IMR-90 (cell line): ENCODE measurements at regions not wholly inside any gene's neighbourhood (a gene's known extent, or its start where the extent isn't known, plus 50 kb on each side); places are given as distances from the start of the nearest gene placed in this dataset.

Source experiments
- ATAC-seq: fragments of 200-7000 bp; cut with Tn5 transposase; 2 replicates; pipeline ENCODE4 v1.9.1; 2020; ENCODE audit warnings: low read depth, mild to moderate bottlenecking, moderate library complexity
- BruUV-seq: library from RNA; stranded (reverse); fragments of 400-500 nt; replicated peaks from 2 replicates; lab custom pipeline; 2021; lab: Mats Ljungman, UMichigan
- CTCF ChIA-PET: fragments of 300-600 bp; formaldehyde crosslinking; extraction: SDS; loops from one replicate; lab custom pipeline; 2021; ENCODE audit warnings: antibody characterized with exemption; lab: Yijun Ruan, JAX
- POLR2A ChIA-PET: fragments of 300-600 bp; sonication (Branson Sonifier 250); formaldehyde crosslinking; loops from one replicate; lab custom pipeline; 2022; ENCODE audit warnings: antibody characterized with exemption; ENCODE audit not compliant: unreplicated experiment; lab: Charles Lee
- DNase-seq: peaks from one replicate; pipeline ENCODE4 v3.0.0; 2013
- H2AFZ ChIP-seq: replicated peaks from 2 replicates; pipeline ENCODE3; 2013; ENCODE audit warnings: low read length, mild to moderate bottlenecking; ENCODE audit not compliant: poor library complexity
- H2AK5ac ChIP-seq: 2 replicates; pipeline ENCODE4 v1.6.1; 2013; ENCODE audit warnings: low read depth, low read length, inconsistent platforms
- H2AK9ac ChIP-seq: replicated peaks from 2 replicates; pipeline ENCODE3; 2013; ENCODE audit warnings: mild to moderate bottlenecking, low read depth, low read length, moderate library complexity; ENCODE audit not compliant: poor library complexity
- H2BK120ac ChIP-seq: 2 replicates; pipeline ENCODE4 v1.6.1; 2013; ENCODE audit warnings: low read depth, low read length, inconsistent platforms
- H2BK15ac ChIP-seq: 3 replicates; pipeline ENCODE4 v1.6.1; 2013; ENCODE audit warnings: low read depth, low read length, inconsistent platforms
- H2BK20ac ChIP-seq: 2 replicates; pipeline ENCODE4 v1.6.1; 2013; ENCODE audit warnings: low read depth, mild to moderate bottlenecking, inconsistent platforms, low read length, moderate library complexity
- H2BK5ac ChIP-seq: 2 replicates; pipeline ENCODE4 v1.6.1; 2013; ENCODE audit warnings: mild to moderate bottlenecking, low read depth, low read length, inconsistent platforms; ENCODE audit not compliant: poor library complexity, severe bottlenecking
- H3K14ac ChIP-seq: replicated peaks from 2 replicates; pipeline ENCODE4 v1.6.1; 2013; ENCODE audit warnings: low read depth, low read length, inconsistent platforms
- H3K18ac ChIP-seq: 2 replicates; pipeline ENCODE4 v1.6.1; 2013; ENCODE audit warnings: low read depth, low read length, control low read depth
- H3K23ac ChIP-seq: 2 replicates; pipeline ENCODE4 v1.6.1; 2013; ENCODE audit warnings: low read depth, low read length, inconsistent platforms
- H3K27ac ChIP-seq: 2 replicates; pipeline ENCODE4 v1.5.1; 2013; ENCODE audit warnings: mild to moderate bottlenecking, control low read depth, low read length; ENCODE audit not compliant: insufficient read depth
- H3K27me3 ChIP-seq: 2 replicates; pipeline ENCODE4 v1.6.1; 2013; ENCODE audit warnings: low read length; ENCODE audit not compliant: control insufficient read depth, insufficient read depth
- H3K36me3 ChIP-seq: 2 replicates; pipeline ENCODE4 v1.6.1; 2013; ENCODE audit warnings: low read length, mixed read lengths; ENCODE audit not compliant: control insufficient read depth, insufficient read depth
- H3K4ac ChIP-seq: 2 replicates; pipeline ENCODE4 v1.6.1; 2013; ENCODE audit warnings: low read depth, low read length, inconsistent platforms
- H3K4me1 ChIP-seq: 2 replicates; pipeline ENCODE4 v1.6.1; 2013; ENCODE audit warnings: low read length, mixed read lengths; ENCODE audit not compliant: control insufficient read depth, insufficient read depth
- H3K4me2 ChIP-seq: 2 replicates; pipeline ENCODE4 v1.6.1; 2013; ENCODE audit warnings: low read depth, mild to moderate bottlenecking, control low read depth, low read length, moderate library complexity
- H3K4me3 ChIP-seq: 2 replicates; pipeline ENCODE4 v1.5.1; 2013; ENCODE audit warnings: low read depth, mild to moderate bottlenecking, control low read depth, low read length, moderate library complexity; ENCODE audit not compliant: insufficient read depth
- H3K56ac ChIP-seq: 2 replicates; pipeline ENCODE4 v1.6.1; 2013; ENCODE audit warnings: low read length, inconsistent platforms; ENCODE audit not compliant: insufficient read depth; ENCODE audit errors: extremely low read depth
- H3K79me1 ChIP-seq, 2 experiments: 2 replicates each; pipeline ENCODE4 v1.6.1; 2013; ENCODE audit warnings: low read length in 2 of 2, inconsistent platforms in 1 of 2, low read depth in 1 of 2
- H3K9ac ChIP-seq: 2 replicates; pipeline ENCODE4 v1.6.1; 2013; ENCODE audit warnings: low read depth, low read length, control low read depth
- H3K9me1 ChIP-seq: 2 replicates; pipeline ENCODE4 v1.6.1; 2013; ENCODE audit warnings: low read length, inconsistent platforms; ENCODE audit not compliant: insufficient read depth
- H3K9me3 ChIP-seq: 2 replicates; pipeline ENCODE4 v1.6.1; 2013; ENCODE audit warnings: low read length; ENCODE audit not compliant: control insufficient read depth, insufficient read depth
- H4K20me1 ChIP-seq: 2 replicates; pipeline ENCODE4 v1.6.1; 2013; ENCODE audit warnings: low read length, inconsistent platforms; ENCODE audit not compliant: insufficient read depth
- H4K5ac ChIP-seq: 2 replicates; pipeline ENCODE4 v1.6.1; 2013; ENCODE audit warnings: mild to moderate bottlenecking, low read depth, low read length, control low read depth
- H4K8ac ChIP-seq, 2 experiments: 2 replicates each; pipeline ENCODE4 v1.6.1; 2013; ENCODE audit warnings: low read depth in 2 of 2, low read length in 2 of 2, control low read depth in 1 of 2, inconsistent platforms in 1 of 2
- H4K91ac ChIP-seq: 2 replicates; pipeline ENCODE4 v1.6.1; 2013; ENCODE audit warnings: low read depth, low read length, inconsistent platforms; ENCODE audit not compliant: insufficient read depth
- BHLHE40 ChIP-seq: fragments of 150-350 bp; IDR thresholded peaks from 2 replicates; pipeline ENCODE4 v1.6.1; 2016; ENCODE audit warnings: mild to moderate bottlenecking, low read depth, low read length
- CEBPB ChIP-seq: IDR thresholded peaks from 2 replicates; pipeline ENCODE4 v1.6.1; 2012; ENCODE audit warnings: low read depth, low read length, improper control_type of control experiment
- CHD1 ChIP-seq: IDR thresholded peaks from 2 replicates; pipeline ENCODE4 v1.6.1; 2012; ENCODE audit warnings: low read depth, low read length, improper control_type of control experiment
- CTCF ChIP-seq: conservative IDR thresholded peaks from 2 replicates; pipeline ENCODE4 v1.5.1; 2012; ENCODE audit warnings: mild to moderate bottlenecking, low read depth, low read length, improper control_type of control experiment
- FOS ChIP-seq: fragments of 150-350 bp; IDR thresholded peaks from 2 replicates; pipeline ENCODE4 v1.6.1; 2016; ENCODE audit warnings: low read depth, low read length
- MAFK ChIP-seq: IDR thresholded peaks from 2 replicates; pipeline ENCODE4 v1.6.1; 2012; ENCODE audit warnings: low read depth, low read length, improper control_type of control experiment
- MAZ ChIP-seq: IDR thresholded peaks from 2 replicates; pipeline ENCODE4 v1.6.1; 2012; ENCODE audit warnings: low read depth, mild to moderate bottlenecking, low read length, improper control_type of control experiment, moderate library complexity, borderline replicate concordance
- MXI1 ChIP-seq: IDR thresholded peaks from 2 replicates; pipeline ENCODE4 v1.6.1; 2012; ENCODE audit warnings: low read depth, mild to moderate bottlenecking, low read length, moderate library complexity, borderline replicate concordance
- NFE2L2 ChIP-seq: fragments of 150-350 bp; IDR thresholded peaks from 2 replicates; pipeline ENCODE4 v1.6.1; 2016; ENCODE audit warnings: low read depth, mild to moderate bottlenecking, low read length
- POLR2A ChIP-seq: IDR thresholded peaks from 2 replicates; pipeline ENCODE4 v1.6.1; 2012; ENCODE audit warnings: mild to moderate bottlenecking, low read depth, low read length
- RAD21 ChIP-seq: IDR thresholded peaks from 2 replicates; pipeline ENCODE4 v1.6.1; 2012; ENCODE audit warnings: low read length, improper control_type of control experiment
- RCOR1 ChIP-seq: IDR thresholded peaks from 2 replicates; pipeline ENCODE4 v1.6.1; 2012; ENCODE audit warnings: mild to moderate bottlenecking, low read length, improper control_type of control experiment; ENCODE audit not compliant: insufficient replicate concordance
- SMC3 ChIP-seq: fragments of 150-350 bp; IDR thresholded peaks from 2 replicates; pipeline ENCODE4 v1.6.1; 2016; ENCODE audit warnings: low read depth, mild to moderate bottlenecking, antibody characterized with exemption, low read length, moderate library complexity
- WGBS, 2 experiments: methylation state at CpG; one replicate each; pipeline versions ENCODE4 v1.1.5 to v1.1.7; 2013; ENCODE audit warnings: missing lambda C conversion rate in 2 of 2; ENCODE audit not compliant: insufficient read length in 1 of 2; ENCODE audit errors: extremely low coverage in 2 of 2; 5-methylcytosine and 5-hydroxymethylcytosine counted together
- dilution Hi-C: fragments of 300-500 bp; cut with HindIII; formaldehyde crosslinking; loops from one replicate; pipeline ENCODE4 v1.14.3; 2018; ENCODE audit warnings: low sequenced_read_pairs; ENCODE audit not compliant: unreplicated experiment
- in situ Hi-C: fragments of 300-500 bp; cut with MboI; formaldehyde crosslinking; loops from 3 replicates; pipeline ENCODE4 v1.14.3; 2019; ENCODE audit warnings: low sequenced_read_pairs, inconsistent platforms, mixed read lengths
- intact Hi-C: fragments of 100-400 bp; cut with micrococcal nuclease; formaldehyde crosslinking; loops from 2 replicates; pipeline ENCODE4 v1.10.0; 2022

GRCh38 chr16:77588389-77588788 is 133.9 kb upstream of the NUDT7 start (continued):
- TF ChIP-seq CTCF: no peak

GRCh38 chr16:77589071-77589765 is 133.1 kb upstream of the NUDT7 start:
- no peaks in the 10 kb centered on the region for H3K79me1 ChIP-seq
- BruUV-seq: no TSS peak
- H3K27ac ChIP-seq: no peak overlapping the region
- H2BK20ac ChIP-seq: no peak overlapping the region
- H4K5ac ChIP-seq: no peak overlapping the region
- ChIA-PET CTCF (interaction anchor here (0.6 kb wide), 1 partner anchor 116 kb away, joined by 4 read pairs; no protein-coding TSS in a partner anchor), POLR2A (no interaction called here)
- no peak overlapping the region for H4K91ac ChIP-seq
- H2AFZ ChIP-seq: no peak overlapping the region
- H3K14ac ChIP-seq: no peak overlapping the region
- H3K56ac ChIP-seq: no peak overlapping the region
- H2AK5ac ChIP-seq: no peak overlapping the region
- no peak overlapping the region for H3K4me2 ChIP-seq
- H4K20me1 ChIP-seq: no peaks in the 10 kb centered on the region
- no peaks in the 10 kb centered on the region for H3K36me3 ChIP-seq
- no CpG with 5 or more reads among the region's 10 CpGs for WGBS, 2 experiments
- H4K8ac ChIP-seq: no peak overlapping the region
- no peaks in the 10 kb centered on the region for H3K4me1 ChIP-seq
- H3K9me1 ChIP-seq: no peaks in the 10 kb centered on the region
- H2BK15ac ChIP-seq: no peak overlapping the region
- H3K27me3 ChIP-seq: peaks cover 2% of the 10 kb centered on the region; the same call in 1 of the 2 replicates
- no peak overlapping the region for H2AK9ac ChIP-seq
- H3K18ac ChIP-seq: no peak overlapping the region
- no peak overlapping the region for H2BK120ac ChIP-seq
- intact Hi-C loops (no loop called here), dilution Hi-C loops (loop anchor here (25.0 kb wide), 1 partner anchor 352 kb away; no protein-coding TSS in a partner anchor), in situ Hi-C loops (loop anchor here (5.0 kb wide), 1 partner anchor 352 kb away; no protein-coding TSS in a partner anchor)
- H3K9me3 ChIP-seq: no peaks in the 10 kb centered on the region
- H3K4ac ChIP-seq: no peak overlapping the region
- no peak overlapping the region for H3K23ac ChIP-seq
- DNase-seq (no peak), ATAC-seq (peak; percentile 21; the same call in 1 of the 2 replicates)
- no peak overlapping the region for H3K9ac ChIP-seq
- H3K4me3 ChIP-seq: no peak overlapping the region
- H2BK5ac ChIP-seq: no peak overlapping the region
- TF ChIP-seq RAD21 (no peak), NFE2L2 (no peak), POLR2A (no peak), MXI1 (no peak), BHLHE40 (no peak), MAZ (no peak), MAFK (no peak), CHD1 (no peak), SMC3 (no peak), RCOR1 (no peak), FOS (no peak), CTCF (no peak), CEBPB (no peak)
